ENCODE measurements at regions not wholly inside any gene's neighbourhood (a gene's known extent, or its start where the extent isn't known, plus 50 kb on each side); places are given as distances from the start of the nearest gene placed in this dataset.

DNA sequence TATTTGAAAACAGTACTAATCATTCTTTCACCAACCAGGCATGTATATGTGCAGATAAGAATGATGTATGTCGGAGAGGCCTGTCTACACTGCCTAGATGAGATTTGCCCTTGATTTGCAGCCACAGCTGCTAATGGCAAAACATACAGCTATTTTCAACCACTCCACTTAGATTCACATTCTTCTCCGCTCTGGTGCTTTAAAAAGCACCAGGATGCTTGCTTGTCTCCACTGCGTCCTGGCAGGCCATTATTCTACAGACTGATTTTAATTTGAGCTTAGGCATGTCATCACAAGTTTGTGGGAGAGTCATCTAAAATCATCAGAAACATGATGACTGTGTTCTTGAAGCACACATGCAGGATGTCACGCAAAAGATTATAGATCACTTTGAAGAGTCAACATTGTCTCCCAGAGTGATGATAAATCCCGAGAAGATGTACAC, 119.0 kb upstream of the NRIP1 start:
- TF ChIP-seq, protein P1, sequence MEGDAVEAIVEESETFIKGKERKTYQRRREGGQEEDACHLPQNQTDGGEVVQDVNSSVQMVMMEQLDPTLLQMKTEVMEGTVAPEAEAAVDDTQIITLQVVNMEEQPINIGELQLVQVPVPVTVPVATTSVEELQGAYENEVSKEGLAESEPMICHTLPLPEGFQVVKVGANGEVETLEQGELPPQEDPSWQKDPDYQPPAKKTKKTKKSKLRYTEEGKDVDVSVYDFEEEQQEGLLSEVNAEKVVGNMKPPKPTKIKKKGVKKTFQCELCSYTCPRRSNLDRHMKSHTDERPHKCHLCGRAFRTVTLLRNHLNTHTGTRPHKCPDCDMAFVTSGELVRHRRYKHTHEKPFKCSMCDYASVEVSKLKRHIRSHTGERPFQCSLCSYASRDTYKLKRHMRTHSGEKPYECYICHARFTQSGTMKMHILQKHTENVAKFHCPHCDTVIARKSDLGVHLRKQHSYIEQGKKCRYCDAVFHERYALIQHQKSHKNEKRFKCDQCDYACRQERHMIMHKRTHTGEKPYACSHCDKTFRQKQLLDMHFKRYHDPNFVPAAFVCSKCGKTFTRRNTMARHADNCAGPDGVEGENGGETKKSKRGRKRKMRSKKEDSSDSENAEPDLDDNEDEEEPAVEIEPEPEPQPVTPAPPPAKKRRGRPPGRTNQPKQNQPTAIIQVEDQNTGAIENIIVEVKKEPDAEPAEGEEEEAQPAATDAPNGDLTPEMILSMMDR (IDR thresholded peaks at IDR 0.05; ENCODE audit: low read depth, low read length, missing control alignments): no peak
- Histone ChIP-seq H3K36me3 (replicated peaks) (no peaks in the 10 kb centered on the region), H3K27me3 (replicated peaks) (no peaks in the 10 kb centered on the region), H3K27ac (no peak overlapping the region), H3K4me3 (ENCODE audit: low read depth, low read length) (no peak overlapping the region)
- DNase-seq: no peak
- in situ Hi-C loops (cut with HindIII; ENCODE audit: low pct_ligation_motif_present, low sequenced_read_pairs): no loop called here

DNA sequence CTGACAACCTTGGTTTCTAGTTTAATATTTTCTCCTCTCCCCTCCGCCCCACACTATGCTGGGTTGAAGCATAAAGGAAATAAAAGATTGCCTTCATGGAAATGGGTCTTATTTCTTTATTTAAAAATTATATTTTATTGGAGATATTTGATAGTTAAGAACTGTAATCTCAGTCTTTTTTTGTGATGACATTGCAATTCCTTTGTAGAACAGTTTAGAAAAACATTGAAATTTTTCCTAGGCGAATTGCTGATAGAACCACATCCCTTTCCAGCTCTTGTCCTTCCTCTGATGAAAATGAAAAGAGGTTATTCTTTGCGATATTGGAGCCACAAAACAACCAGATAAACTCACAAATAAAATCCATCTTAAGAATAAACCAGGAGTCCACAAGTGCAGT, 125.6 kb upstream of the NRIP1 start:
- DNase-seq: no peak
- H3K27ac ChIP-seq: no peak overlapping the region
- in situ Hi-C loops (cut with HindIII; ENCODE audit: low pct_ligation_motif_present, low sequenced_read_pairs): no loop called here
- H3K4me3 ChIP-seq (ENCODE audit: low read depth, low read length): no peak overlapping the region
- no peaks in the 10 kb centered on the region for H3K27me3 ChIP-seq (replicated peaks)
- no peaks in the 10 kb centered on the region for H3K36me3 ChIP-seq (replicated peaks)
- TF ChIP-seq, protein P1 (IDR thresholded peaks at IDR 0.05; ENCODE audit: low read depth, low read length, missing control alignments): no peak

DNA sequence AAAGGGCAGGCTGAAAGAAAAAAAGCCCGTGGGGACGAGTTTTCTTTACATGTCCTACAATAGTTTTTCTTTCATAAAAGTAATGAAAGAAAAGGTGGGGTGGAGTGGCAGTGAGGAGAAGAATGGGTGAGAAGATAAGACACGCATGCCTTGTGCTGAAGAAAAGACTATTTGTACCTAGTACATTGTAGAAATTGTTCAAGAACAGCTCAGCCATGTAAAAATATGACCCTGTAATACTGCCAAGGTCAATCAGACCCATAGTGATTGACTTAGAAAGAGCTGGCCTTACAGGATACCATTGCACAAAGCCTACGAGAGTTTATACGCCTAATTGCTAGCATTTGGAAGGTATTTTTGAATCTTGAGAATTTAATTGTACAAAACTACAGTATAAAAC, 126.0 kb upstream of the NRIP1 start:
- H3K27me3 ChIP-seq (replicated peaks): no peaks in the 10 kb centered on the region
- no peaks in the 10 kb centered on the region for H3K36me3 ChIP-seq (replicated peaks)
- no peak for DNase-seq
- in situ Hi-C loops (cut with HindIII; ENCODE audit: low pct_ligation_motif_present, low sequenced_read_pairs): no loop called here
- TF ChIP-seq, protein P1 (IDR thresholded peaks at IDR 0.05; ENCODE audit: low read depth, low read length, missing control alignments): no peak
- no peak overlapping the region for H3K4me3 ChIP-seq (ENCODE audit: low read depth, low read length)
- H3K27ac ChIP-seq: no peak overlapping the region

DNA sequence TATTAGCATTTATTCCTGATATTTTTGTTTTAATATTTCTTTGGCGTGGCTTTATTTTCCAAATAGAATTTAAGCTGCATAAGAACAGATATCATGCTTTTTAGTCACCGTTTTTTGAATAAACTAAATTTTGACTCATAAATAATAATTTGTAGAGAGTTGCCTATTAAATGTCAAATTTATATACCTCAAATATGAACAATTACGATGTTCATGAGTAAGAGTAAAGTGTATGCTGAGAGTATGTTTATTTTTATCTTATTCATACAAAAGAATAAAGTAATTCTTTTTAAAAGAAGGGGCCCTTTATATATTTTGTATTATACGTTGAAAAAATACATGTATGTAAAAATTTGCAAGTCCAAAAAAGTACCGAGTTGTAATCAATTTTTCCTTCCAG, 126.5 kb upstream of the NRIP1 start:
- TF ChIP-seq, protein P1 (IDR thresholded peaks at IDR 0.05; ENCODE audit: low read depth, low read length, missing control alignments): no peak
- in situ Hi-C loops (cut with HindIII; ENCODE audit: low pct_ligation_motif_present, low sequenced_read_pairs): no loop called here
- Histone ChIP-seq H3K4me3 (ENCODE audit: low read depth, low read length) (no peak overlapping the region), H3K27me3 (replicated peaks) (no peaks in the 10 kb centered on the region), H3K27ac (no peak overlapping the region), H3K36me3 (replicated peaks) (no peaks in the 10 kb centered on the region)
- no peak for DNase-seq

DNA sequence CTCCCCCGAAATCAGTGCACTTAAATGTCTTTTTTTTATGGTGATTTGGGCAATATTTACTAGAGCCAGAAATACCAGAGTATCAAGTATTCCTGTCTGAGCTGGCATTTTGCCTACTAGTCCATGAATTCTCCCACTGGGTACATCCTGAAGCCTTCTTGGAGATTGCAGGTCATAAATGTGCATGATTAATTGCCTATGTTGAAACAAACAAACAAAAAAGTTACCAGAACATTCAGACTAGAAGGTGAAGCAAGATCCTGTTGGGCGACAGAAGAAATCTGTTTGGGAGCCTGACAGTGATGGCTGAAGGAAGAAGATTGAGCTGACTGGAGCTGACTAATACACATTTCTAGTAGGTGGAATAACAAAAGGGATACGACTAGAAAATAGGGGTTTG, 127.4 kb upstream of the NRIP1 start:
- in situ Hi-C loops (cut with HindIII; ENCODE audit: low pct_ligation_motif_present, low sequenced_read_pairs): no loop called here
- Histone ChIP-seq H3K27me3 (replicated peaks) (no peaks in the 10 kb centered on the region), H3K27ac (no peak overlapping the region), H3K4me3 (ENCODE audit: low read depth, low read length) (no peak overlapping the region), H3K36me3 (replicated peaks) (no peaks in the 10 kb centered on the region)
- no peak for DNase-seq
- TF ChIP-seq, protein P1 (IDR thresholded peaks at IDR 0.05; ENCODE audit: low read depth, low read length, missing control alignments): no peak

DNA sequence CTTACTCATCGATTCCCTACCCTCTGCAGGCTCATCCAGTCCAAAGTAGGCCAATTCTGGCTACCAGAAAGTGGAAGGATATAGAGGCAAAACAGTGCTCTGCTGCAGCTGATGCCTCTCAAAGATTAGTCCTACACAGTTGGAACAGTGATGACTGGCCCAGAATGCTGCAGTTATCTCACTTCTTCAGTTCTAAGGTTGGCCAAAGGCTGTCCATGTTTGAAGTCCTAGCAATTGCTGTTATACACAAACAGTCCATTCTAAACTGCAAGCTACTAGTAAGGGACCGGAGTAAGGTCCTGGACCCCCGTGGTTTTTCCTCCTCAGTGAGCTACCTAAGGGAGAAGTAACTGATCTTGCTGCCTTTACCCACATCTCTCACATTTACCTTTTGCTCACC, 129.1 kb upstream of the NRIP1 start:
- no peak overlapping the region for H3K4me3 ChIP-seq (ENCODE audit: low read depth, low read length)
- no peak overlapping the region for H3K27ac ChIP-seq
- H3K27me3 ChIP-seq (replicated peaks): no peaks in the 10 kb centered on the region
- no peak for DNase-seq
- in situ Hi-C loops (cut with HindIII; ENCODE audit: low pct_ligation_motif_present, low sequenced_read_pairs): no loop called here
- no peaks in the 10 kb centered on the region for H3K36me3 ChIP-seq (replicated peaks)
- TF ChIP-seq, protein P1 (IDR thresholded peaks at IDR 0.05; ENCODE audit: low read depth, low read length, missing control alignments): no peak

Measured in brain microvascular endothelial cell (primary cell).